H1 (cell line): ENCODE measurements at regions not wholly inside any gene's neighbourhood (a gene's known extent, or its start where the extent isn't known, plus 50 kb on each side); places are given as distances from the start of the nearest gene placed in this dataset.

Source experiments
- JUND ChIP-seq: IDR thresholded peaks from 2 replicates; pipeline ENCODE4 v1.6.1; 2011; ENCODE audit warnings: mild to moderate bottlenecking, improper control_type of control experiment, low read length
- POLR2A ChIP-seq, 2 experiments: IDR thresholded peaks; 1 replicate in 1 of 2; 2 replicates in 1 of 2; pipeline ENCODE4 v1.6.1; 2011; ENCODE audit warnings: low read depth in 2 of 2, low read length in 2 of 2, mild to moderate bottlenecking in 2 of 2; ENCODE audit errors: control extremely low read depth in 1 of 2
- YY1 ChIP-seq: IDR thresholded peaks from 2 replicates; pipeline ENCODE4 v1.6.1; 2011; ENCODE audit warnings: low read depth, mild to moderate bottlenecking, low read length
- TF ChIP-seq, protein P1 (sequence below), 3 experiments: IDR thresholded peaks; 1 replicate in 2 of 3; 2 replicates in 1 of 3; pipeline versions ENCODE4 v1.5.1 to v1.6.1; 2011; ENCODE audit warnings: low read length in 3 of 3, mild to moderate bottlenecking in 3 of 3, inconsistent platforms in 2 of 3, low read depth in 1 of 3, moderate library complexity in 1 of 3; ENCODE audit not compliant: insufficient read depth in 1 of 3; ENCODE audit errors: control extremely low read depth in 1 of 3

DNA sequence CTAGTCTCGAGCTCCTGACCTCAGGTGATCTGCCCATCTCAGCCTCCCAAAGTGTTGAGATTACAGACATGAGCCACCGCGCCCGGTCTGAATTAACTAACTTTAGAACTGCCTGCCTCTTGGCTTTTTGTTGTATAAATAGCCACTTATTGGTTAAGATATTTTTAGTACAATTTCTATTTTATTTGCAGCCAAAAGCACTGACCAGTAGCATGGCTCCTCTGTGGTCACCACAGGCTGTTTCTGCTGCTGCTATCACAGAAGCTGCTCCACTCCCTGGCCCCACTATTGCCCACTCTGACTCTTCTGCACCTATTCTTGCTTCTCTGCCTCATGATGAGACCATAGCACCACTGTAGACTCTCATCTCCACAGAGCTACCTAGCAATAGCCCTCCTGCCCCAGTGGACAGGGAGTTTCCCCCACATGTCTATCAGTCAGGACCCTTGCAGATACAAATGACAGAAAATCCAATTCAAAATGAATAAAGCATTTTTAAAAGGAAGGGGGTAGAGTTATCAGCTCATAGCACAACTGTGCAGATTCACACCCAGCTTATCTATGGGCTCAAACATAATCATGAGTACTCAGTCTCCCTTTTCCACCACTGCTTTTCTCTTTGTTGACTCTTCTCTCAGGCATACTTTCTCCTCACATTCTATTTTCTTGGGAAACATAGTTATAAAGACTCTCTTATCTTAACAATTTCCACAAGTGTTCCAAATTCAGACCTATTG, 151.8 kb upstream of the EPB41L4A start:
- TF ChIP-seq POLR2A (IDR thresholded peaks at IDR 0.05; ENCODE audit: control extremely low read depth in 1 of 2, low read depth in 2 of 2, low read length in 2 of 2) = no peak
- TF ChIP-seq JUND = no peak
- no peak for TF ChIP-seq YY1
- TF ChIP-seq, protein P1, sequence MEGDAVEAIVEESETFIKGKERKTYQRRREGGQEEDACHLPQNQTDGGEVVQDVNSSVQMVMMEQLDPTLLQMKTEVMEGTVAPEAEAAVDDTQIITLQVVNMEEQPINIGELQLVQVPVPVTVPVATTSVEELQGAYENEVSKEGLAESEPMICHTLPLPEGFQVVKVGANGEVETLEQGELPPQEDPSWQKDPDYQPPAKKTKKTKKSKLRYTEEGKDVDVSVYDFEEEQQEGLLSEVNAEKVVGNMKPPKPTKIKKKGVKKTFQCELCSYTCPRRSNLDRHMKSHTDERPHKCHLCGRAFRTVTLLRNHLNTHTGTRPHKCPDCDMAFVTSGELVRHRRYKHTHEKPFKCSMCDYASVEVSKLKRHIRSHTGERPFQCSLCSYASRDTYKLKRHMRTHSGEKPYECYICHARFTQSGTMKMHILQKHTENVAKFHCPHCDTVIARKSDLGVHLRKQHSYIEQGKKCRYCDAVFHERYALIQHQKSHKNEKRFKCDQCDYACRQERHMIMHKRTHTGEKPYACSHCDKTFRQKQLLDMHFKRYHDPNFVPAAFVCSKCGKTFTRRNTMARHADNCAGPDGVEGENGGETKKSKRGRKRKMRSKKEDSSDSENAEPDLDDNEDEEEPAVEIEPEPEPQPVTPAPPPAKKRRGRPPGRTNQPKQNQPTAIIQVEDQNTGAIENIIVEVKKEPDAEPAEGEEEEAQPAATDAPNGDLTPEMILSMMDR (IDR thresholded peaks at IDR 0.05; ENCODE audit: control extremely low read depth in 1 of 3, insufficient read depth in 1 of 3, low read depth in 1 of 3, low read length in 3 of 3) = no peak
